ENCODE measurements at regions not wholly inside any gene's neighbourhood (a gene's known extent, or its start where the extent isn't known, plus 50 kb on each side); places are given as distances from the start of the nearest gene placed in this dataset.
"Not testable (repeated sequence)": the region's sequence is repeated elsewhere in the genome, so short reads cannot be mapped to it uniquely, and the experiment has no call there.

GRCh38 chr1:5769760-5770159 is 222.5 kb downstream of the NPHP4 start:
- ATAC-seq (ENCODE audit: poor library complexity) (no peak), DNase-seq (no peak)
- intact Hi-C loops (cut with DNase I): no loop called here

GRCh38 chr1:5769146-5769545 is 223.1 kb downstream of the NPHP4 start:
- intact Hi-C loops (cut with DNase I): no loop called here
- DNase-seq (no peak), ATAC-seq (ENCODE audit: poor library complexity) (no peak)

- intact Hi-C loops (cut with DNase I): no loop called here
- no peak for DNase-seq
- no peak for ATAC-seq (ENCODE audit: poor library complexity)
Measured at GRCh38 chr1:5768014-5768413, 224.2 kb downstream of the NPHP4 start.

GRCh38 chr1:5766996-5767395 is 225.2 kb downstream of the NPHP4 start:
- intact Hi-C loops (cut with DNase I); DNase-seq; ATAC-seq (ENCODE audit: poor library complexity): not testable (repeated sequence)

- intact Hi-C loops (cut with DNase I): no loop called here
Measured at GRCh38 chr1:5765997-5766913, 226.0 kb downstream of the NPHP4 start.

GRCh38 chr1:5765483-5765882 is 226.7 kb downstream of the NPHP4 start:
- DNase-seq (no peak), ATAC-seq (ENCODE audit: poor library complexity) (no peak)
- intact Hi-C loops (cut with DNase I): no loop called here

More at GRCh38 chr1:5765997-5766913, 226.0 kb downstream of the NPHP4 start:
- no peak for ATAC-seq (ENCODE audit: poor library complexity)
- no peak for DNase-seq

- ATAC-seq (ENCODE audit: poor library complexity): no peak
- intact Hi-C loops (cut with DNase I): no loop called here
- DNase-seq: no peak
Measured at GRCh38 chr1:5764959-5765358, 227.3 kb downstream of the NPHP4 start.

GRCh38 chr1:5764464-5764863 is 227.8 kb downstream of the NPHP4 start:
- ATAC-seq (ENCODE audit: poor library complexity): no peak
- DNase-seq: no peak
- intact Hi-C loops (cut with DNase I): no loop called here

- no peak for ATAC-seq (ENCODE audit: poor library complexity)
- DNase-seq: no peak
- intact Hi-C loops (cut with DNase I): no loop called here
Measured at GRCh38 chr1:5763696-5764370, 228.4 kb downstream of the NPHP4 start.

GRCh38 chr1:5758859-5759578 is 233.2 kb downstream of the NPHP4 start:
- intact Hi-C loops (cut with DNase I): no loop called here

GRCh38 chr1:5758000-5758858 is 234.0 kb downstream of the NPHP4 start:
- DNase-seq: peak; percentile 28
- ATAC-seq (ENCODE audit: poor library complexity): no peak

More at GRCh38 chr1:5758859-5759578, 233.2 kb downstream of the NPHP4 start:
- DNase-seq: no peak
- ATAC-seq (ENCODE audit: poor library complexity): no peak

GRCh38 chr1:5757187-5757805 is 234.9 kb downstream of the NPHP4 start:
- intact Hi-C loops (cut with DNase I): no loop called here
- DNase-seq: peak; percentile 39
- ATAC-seq (ENCODE audit: poor library complexity): no peak

More at GRCh38 chr1:5758000-5758858, 234.0 kb downstream of the NPHP4 start:
- intact Hi-C loops (cut with DNase I): no loop called here

GRCh38 chr1:5756434-5757186 is 235.6 kb downstream of the NPHP4 start:
- intact Hi-C loops (cut with DNase I): no loop called here
- no peak for ATAC-seq (ENCODE audit: poor library complexity)
- no peak for DNase-seq

- ATAC-seq (ENCODE audit: poor library complexity): no peak
- peak; percentile 26 for DNase-seq
- intact Hi-C loops (cut with DNase I): no loop called here
Measured at GRCh38 chr1:5755552-5756125, 236.6 kb downstream of the NPHP4 start.

- intact Hi-C loops (cut with DNase I): no loop called here
- no peak for ATAC-seq (ENCODE audit: poor library complexity)
- peak; percentile 28 for DNase-seq
Measured at GRCh38 chr1:5754817-5755551, 237.2 kb downstream of the NPHP4 start.
